H1 (cell line): ENCODE measurements at regions not wholly inside any gene's neighbourhood (a gene's known extent, or its start where the extent isn't known, plus 50 kb on each side); places are given as distances from the start of the nearest gene placed in this dataset.
"Not testable (repeated sequence)": the region's sequence is repeated elsewhere in the genome, so short reads cannot be mapped to it uniquely, and the experiment has no call there.

Experiments used
- CTCF ChIA-PET: fragments of 300-600 bp; sonication (Branson Sonifier 250); formaldehyde crosslinking; loops from one replicate; lab custom pipeline; 2021; ENCODE audit not compliant: partially characterized antibody; lab: Charles Lee
- POLR2A ChIA-PET: fragments of 300-600 bp; sonication (Branson Sonifier 250); formaldehyde crosslinking; loops from one replicate; lab custom pipeline; 2021; ENCODE audit warnings: inconsistent platforms; ENCODE audit not compliant: partially characterized antibody; lab: Charles Lee
- DNase-seq, 2 experiments: peaks; one replicate each; pipeline versions ENCODE4 v3.0.0 to v3.0.0-alpha.2; 2010 to 2022; ENCODE audit warnings: low spot score in 2 of 2, low read depth in 1 of 2, mixed read lengths in 1 of 2
- FAIRE-seq: peaks from 2 replicates; lab custom pipeline; 2011; peaks lifted over from hg19 to GRCh38; lab: Jason Lieb, UNC
- H2AFZ ChIP-seq: 2 replicates; pipeline ENCODE4 v1.8.1; 2012; ENCODE audit warnings: low read length, inconsistent platforms
- H2AK5ac ChIP-seq: 2 replicates; pipeline ENCODE4 v1.6.1; 2013; ENCODE audit warnings: low read depth, low read length
- H2BK120ac ChIP-seq: replicated peaks from 2 replicates; pipeline ENCODE3; 2013; ENCODE audit warnings: low read depth, low read length, inconsistent platforms
- H2BK12ac ChIP-seq: 2 replicates; pipeline ENCODE4 v1.6.1; 2013; ENCODE audit warnings: low read depth, low read length
- H2BK15ac ChIP-seq: 2 replicates; pipeline ENCODE4 v1.6.1; 2013; ENCODE audit warnings: low read length
- H2BK20ac ChIP-seq: 2 replicates; pipeline ENCODE4 v1.6.1; 2013; ENCODE audit warnings: low read length
- H2BK5ac ChIP-seq: 2 replicates; pipeline ENCODE4 v1.6.1; 2013; ENCODE audit warnings: low read depth, low read length
- H3K14ac ChIP-seq: 2 replicates; pipeline ENCODE4 v1.6.1; 2013; ENCODE audit warnings: inconsistent platforms; ENCODE audit not compliant: insufficient read length
- H3K18ac ChIP-seq: 2 replicates; pipeline ENCODE4 v1.6.1; 2013; ENCODE audit warnings: low read length; ENCODE audit errors: extremely low read depth
- H3K23ac ChIP-seq: 2 replicates; pipeline ENCODE4 v1.6.1; 2013; ENCODE audit warnings: inconsistent platforms; ENCODE audit not compliant: insufficient read length
- H3K23me2 ChIP-seq: 2 replicates; pipeline ENCODE4 v1.6.1; 2013; ENCODE audit warnings: low read depth, low read length
- H3K27ac ChIP-seq: 2 replicates; pipeline ENCODE4 v1.6.1; 2011; ENCODE audit warnings: low read depth, low read length, inconsistent platforms
- H3K27me3 ChIP-seq, 4 experiments: replicated peaks in 1 of 4; 1 replicate in 1 of 4; 2 replicates in 3 of 4; pipeline versions ENCODE4 v1.6.1 to v1.8.1; 2011 to 2013; ENCODE audit warnings: low read length in 3 of 4, mild to moderate bottlenecking in 3 of 4, inconsistent platforms in 2 of 4, mixed read lengths in 2 of 4, moderate library complexity in 1 of 4; ENCODE audit not compliant: control insufficient read depth in 3 of 4, insufficient read depth in 3 of 4; ENCODE audit errors: extremely low read depth in 1 of 4
- H3K36me3 ChIP-seq, 4 experiments: 2 replicates each; pipeline versions ENCODE4 v1.6.1 to v1.8.1; 2011 to 2013; ENCODE audit warnings: mild to moderate bottlenecking in 4 of 4, low read length in 3 of 4, moderate library complexity in 2 of 4, control low read depth in 1 of 4, inconsistent platforms in 1 of 4; ENCODE audit not compliant: insufficient read depth in 4 of 4, control insufficient read depth in 2 of 4
- H3K4ac ChIP-seq: replicated peaks from 2 replicates; pipeline ENCODE3; 2013; ENCODE audit warnings: low read length, low read depth, mixed read lengths, inconsistent platforms; ENCODE audit not compliant: insufficient read length
- H3K4me1 ChIP-seq, 4 experiments: replicated peaks in 1 of 4; 1 replicate in 1 of 4; 2 replicates in 3 of 4; pipeline versions ENCODE4 v1.6.1 to v1.8.1; 2011 to 2013; ENCODE audit warnings: low read length in 3 of 4, inconsistent platforms in 2 of 4, mixed read lengths in 1 of 4; ENCODE audit not compliant: insufficient read depth in 4 of 4, control insufficient read depth in 3 of 4
- H3K4me2 ChIP-seq, 2 experiments: 2 replicates each; pipeline versions ENCODE4 v1.6.1 to v1.8.1; 2011 to 2013; ENCODE audit warnings: low read depth in 2 of 2, low read length in 2 of 2, control low read depth in 1 of 2, inconsistent platforms in 1 of 2, mild to moderate bottlenecking in 1 of 2; ENCODE audit not compliant: insufficient read depth in 1 of 2
- H3K4me3 ChIP-seq, 4 experiments: fragments of 200-600, 300-600 bp in 1 of 4; sonication (generic), shearing (Covaris generic), sonication (Bioruptor Twin) in 1 of 4; 2 replicates each; pipeline versions ENCODE4 v1.5.1 to v1.8.1; 2011 to 2016; ENCODE audit warnings: low read length in 4 of 4, low read depth in 3 of 4, control low read depth in 2 of 4, inconsistent platforms in 2 of 4, mild to moderate bottlenecking in 2 of 4, mixed read lengths in 1 of 4, moderate library complexity in 1 of 4; ENCODE audit not compliant: insufficient read depth in 2 of 4; ENCODE audit errors: extremely low read depth in 1 of 4
- H3K56ac ChIP-seq: replicated peaks from 2 replicates; pipeline ENCODE3; 2013; ENCODE audit warnings: low read depth, mild to moderate bottlenecking, mixed read lengths, low read length, inconsistent platforms; ENCODE audit not compliant: insufficient read length
- H3K79me1 ChIP-seq: 2 replicates; pipeline ENCODE4 v1.6.1; 2013; ENCODE audit warnings: low read depth, low read length, control low read depth
- H3K79me2 ChIP-seq, 2 experiments: 2 replicates each; pipeline versions ENCODE4 v1.6.1 to v1.8.1; 2012 to 2013; ENCODE audit warnings: low read length in 2 of 2, mild to moderate bottlenecking in 2 of 2, inconsistent platforms in 1 of 2; ENCODE audit not compliant: insufficient read depth in 2 of 2, control insufficient read depth in 1 of 2
- H3K9ac ChIP-seq, 4 experiments: replicated peaks in 1 of 4; 1 replicate in 1 of 4; 2 replicates in 3 of 4; pipeline versions ENCODE4 v1.6.1 to v1.8.1; 2011 to 2013; ENCODE audit warnings: low read depth in 3 of 4, low read length in 3 of 4, control low read depth in 2 of 4, mild to moderate bottlenecking in 2 of 4, moderate library complexity in 2 of 4, inconsistent platforms in 1 of 4; ENCODE audit errors: extremely low read depth in 1 of 4
- H3K9me3 ChIP-seq, 2 experiments: 2 replicates each; pipeline versions ENCODE4 v1.6.1 to v1.8.1; 2012 to 2013; ENCODE audit warnings: mild to moderate bottlenecking in 2 of 2, moderate library complexity in 2 of 2, control low read depth in 1 of 2, inconsistent platforms in 1 of 2, low read depth in 1 of 2, low read length in 1 of 2, mixed read lengths in 1 of 2; ENCODE audit not compliant: insufficient read depth in 2 of 2
- H4K20me1 ChIP-seq, 2 experiments: replicated peaks in 1 of 2; 2 replicates each; pipeline versions ENCODE3 to v1.8.1; 2011 to 2013; ENCODE audit warnings: inconsistent platforms in 2 of 2, low read length in 2 of 2, mild to moderate bottlenecking in 1 of 2; ENCODE audit not compliant: insufficient read depth in 2 of 2, control insufficient read depth in 1 of 2
- H4K5ac ChIP-seq: 2 replicates; pipeline ENCODE4 v1.6.1; 2013; ENCODE audit warnings: low read length, low read depth, mixed read lengths, inconsistent platforms; ENCODE audit not compliant: insufficient read length
- H4K8ac ChIP-seq: 2 replicates; pipeline ENCODE4 v1.8.0; 2013; ENCODE audit warnings: mild to moderate bottlenecking, moderate library complexity, low read length, inconsistent platforms; ENCODE audit not compliant: insufficient read depth; ENCODE audit errors: extremely low read depth
- H4K91ac ChIP-seq: replicated peaks from 2 replicates; pipeline ENCODE3; 2013; ENCODE audit warnings: low read length, mixed read lengths, inconsistent platforms; ENCODE audit not compliant: insufficient read length
- CBX5 ChIP-seq: fragments of 300-800, 300-1000 bp; sonication (generic); IDR thresholded peaks from 2 replicates; pipeline ENCODE4 v1.7.1; 2016; ENCODE audit warnings: antibody characterized with exemption, low read length, low read depth
- HDAC2 ChIP-seq, 2 experiments: fragments of 300-600 bp in 1 of 2; sonication (generic) in 1 of 2; IDR thresholded peaks; 2 replicates each; pipeline ENCODE4 v1.6.1; 2011 to 2012; ENCODE audit warnings: low read depth in 2 of 2, low read length in 2 of 2, mild to moderate bottlenecking in 2 of 2, moderate library complexity in 2 of 2, borderline replicate concordance in 1 of 2, inconsistent platforms in 1 of 2
- RAD21 ChIP-seq, 2 experiments: IDR thresholded peaks in 1 of 2; conservative IDR thresholded peaks in 1 of 2; 2 replicates each; pipeline ENCODE4 v1.6.1; 2011; ENCODE audit warnings: low read depth in 2 of 2, low read length in 2 of 2, improper control_type of control experiment in 1 of 2, inconsistent platforms in 1 of 2, mild to moderate bottlenecking in 1 of 2, moderate library complexity in 1 of 2
- WGBS, 2 experiments: shearing (Covaris generic) in 1 of 2; methylation state at CpG; one replicate each; pipeline versions ENCODE4 v1.1.6 to v1.1.7; 2013 to 2015; ENCODE audit warnings: low lambda C conversion rate in 2 of 2, mixed read lengths in 2 of 2, inconsistent platforms in 1 of 2, low coverage in 1 of 2, missing lambda C conversion rate in 1 of 2; ENCODE audit not compliant: insufficient replicate concordance in 2 of 2, insufficient coverage in 1 of 2, insufficient read length in 1 of 2; ENCODE audit errors: extremely low coverage in 1 of 2, missing lambda C conversion rate in 1 of 2; 5-methylcytosine and 5-hydroxymethylcytosine counted together

DNA sequence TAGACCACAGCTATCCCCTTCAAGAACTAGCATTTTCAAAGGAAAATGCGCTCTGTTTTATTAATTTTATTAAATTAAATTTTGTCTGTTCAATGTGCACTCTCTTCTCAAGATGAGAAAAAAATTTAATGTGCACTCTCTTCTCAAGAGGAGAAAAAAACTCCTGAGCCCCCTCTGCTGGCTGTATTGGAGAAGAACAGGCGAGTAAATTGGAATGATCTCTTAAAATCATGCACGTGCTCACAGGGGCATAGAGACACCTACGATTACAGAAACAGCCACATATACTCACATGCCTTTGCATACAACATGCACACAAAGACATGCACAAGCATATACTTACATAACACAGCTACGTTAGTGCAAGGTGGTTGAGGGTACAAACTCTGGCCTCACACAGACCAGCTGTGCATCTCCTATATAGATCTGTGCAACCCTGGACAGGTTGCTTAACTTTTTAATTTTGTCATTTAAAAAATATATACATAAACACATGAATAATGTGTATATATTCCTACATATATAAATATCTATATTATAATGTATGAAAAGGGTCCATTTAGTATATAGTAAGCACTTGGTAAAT lies 176.2 kb upstream of the CXorf66 start (continued):
- TF ChIP-seq RAD21 (IDR thresholded peaks at IDR 0.05 in 1 of 2, conservative IDR thresholded peaks at IDR 0.05 in 1 of 2; ENCODE audit: low read depth in 2 of 2, low read length in 2 of 2) (peak; percentile 57 to 65), CBX5 (no peak), HDAC2 (IDR thresholded peaks at IDR 0.05; ENCODE audit: borderline replicate concordance in 1 of 2, low read depth in 2 of 2, low read length in 2 of 2) (no peak)
- TF ChIP-seq, all 59 proteins: peak for 2

DNA sequence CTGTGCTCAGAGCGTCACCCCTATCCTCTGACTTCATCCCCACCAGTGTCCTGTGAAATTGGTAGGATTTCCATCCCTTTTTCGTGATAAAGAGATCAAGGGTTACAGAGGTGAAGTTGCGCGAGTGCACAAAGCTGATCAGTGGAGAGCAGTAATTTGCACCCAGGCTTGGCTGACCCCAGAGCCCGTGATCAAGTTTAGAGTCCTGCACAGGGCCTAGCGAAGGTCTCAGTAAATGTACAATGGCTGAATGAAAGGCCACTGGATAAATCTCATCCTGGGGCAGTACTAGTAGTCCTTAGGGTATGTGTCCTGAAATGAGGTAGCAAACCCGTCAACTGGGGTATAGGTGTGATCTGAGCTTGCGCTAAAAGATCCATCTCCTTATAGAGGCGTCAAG lies 173.2 kb upstream of the CXorf66 start:
- H3K27me3 ChIP-seq, CTCF ChIA-PET, H3K4me3 ChIP-seq, H3K36me3 ChIP-seq, H2BK20ac ChIP-seq, H2BK5ac ChIP-seq, H3K4me1 ChIP-seq, DNase-seq, H4K5ac ChIP-seq, H3K14ac ChIP-seq, H3K23me2 ChIP-seq, H4K8ac ChIP-seq, H3K18ac ChIP-seq, FAIRE-seq, H3K9me3 ChIP-seq, POLR2A ChIA-PET, H3K56ac ChIP-seq, H3K9ac ChIP-seq, H3K79me2 ChIP-seq, H3K4ac ChIP-seq, H2BK12ac ChIP-seq, H3K79me1 ChIP-seq, H4K91ac ChIP-seq, H2BK120ac ChIP-seq, H4K20me1 ChIP-seq, H3K4me2 ChIP-seq, H2BK15ac ChIP-seq, H3K23ac ChIP-seq, H2AFZ ChIP-seq, H3K27ac ChIP-seq, H2AK5ac ChIP-seq: not testable (repeated sequence)
- 97% methylated on average over 7 of the region's 9 CpGs; no CpG with 5 or more reads in 1 of the 2 experiments for WGBS, 2 experiments
